Stimulated activated naive CD8-positive, alpha-beta T cell treated with anti-CD3 and anti-CD28 coated beads, Interleukin-15, Interleukin-2, amounts not matched to agents 100 U/mL and 50 U/mL, for 24 hours (primary cell): ENCODE measurements at regions not wholly inside any gene's neighbourhood (a gene's known extent, or its start where the extent isn't known, plus 50 kb on each side); places are given as distances from the start of the nearest gene placed in this dataset.
"Not testable (repeated sequence)": the region's sequence is repeated elsewhere in the genome, so short reads cannot be mapped to it uniquely, and the experiment has no call there.

Source experiments
- ATAC-seq: fragments of 150-1000 bp; cut with Tn5 transposase; one replicate; pipeline ENCODE4 v1.10.0; 2021
- DNase-seq: peaks from one replicate; pipeline ENCODE4 v3.0.0; 2021

DNA sequence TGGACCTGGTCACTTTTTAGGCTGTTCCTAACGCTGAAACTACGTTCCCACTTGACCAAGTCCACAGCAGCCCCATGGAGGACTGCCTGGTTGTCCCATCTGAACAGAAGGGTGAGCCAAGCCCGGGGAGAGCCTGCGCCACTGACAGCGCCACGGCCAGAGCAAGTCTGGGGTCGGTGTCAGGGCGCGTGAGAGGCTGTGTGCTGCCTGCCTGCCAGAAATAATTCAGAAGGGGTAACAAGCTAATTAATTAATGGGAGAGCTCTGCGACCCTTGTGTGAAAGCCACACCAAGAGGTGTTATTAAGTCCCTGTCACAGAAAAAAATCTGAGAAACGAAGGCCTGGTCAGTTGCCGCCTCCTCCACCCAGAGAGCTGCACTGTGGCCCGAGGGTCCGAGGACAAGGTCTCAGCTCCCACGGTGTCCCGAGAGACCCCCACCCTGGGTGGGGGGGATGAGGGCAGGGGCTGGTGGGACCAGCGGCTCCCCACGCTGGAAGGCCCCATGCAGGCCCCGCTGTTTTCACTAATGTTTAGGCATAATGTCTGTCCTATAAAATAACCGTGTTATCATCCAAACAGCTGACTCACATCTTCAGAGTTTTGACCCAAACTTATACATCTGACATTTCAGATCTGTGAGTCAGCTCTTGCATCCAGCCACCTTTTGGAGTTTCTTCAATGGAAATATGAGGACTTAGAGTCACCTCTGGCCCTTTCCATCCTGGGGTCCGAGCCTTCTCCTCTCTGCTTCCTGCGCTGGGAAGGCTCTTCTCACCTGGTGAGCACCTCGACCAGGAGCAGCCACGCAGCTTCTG, 58.5 kb downstream of the DLL1 start:
- ATAC-seq, result no peak

DNA sequence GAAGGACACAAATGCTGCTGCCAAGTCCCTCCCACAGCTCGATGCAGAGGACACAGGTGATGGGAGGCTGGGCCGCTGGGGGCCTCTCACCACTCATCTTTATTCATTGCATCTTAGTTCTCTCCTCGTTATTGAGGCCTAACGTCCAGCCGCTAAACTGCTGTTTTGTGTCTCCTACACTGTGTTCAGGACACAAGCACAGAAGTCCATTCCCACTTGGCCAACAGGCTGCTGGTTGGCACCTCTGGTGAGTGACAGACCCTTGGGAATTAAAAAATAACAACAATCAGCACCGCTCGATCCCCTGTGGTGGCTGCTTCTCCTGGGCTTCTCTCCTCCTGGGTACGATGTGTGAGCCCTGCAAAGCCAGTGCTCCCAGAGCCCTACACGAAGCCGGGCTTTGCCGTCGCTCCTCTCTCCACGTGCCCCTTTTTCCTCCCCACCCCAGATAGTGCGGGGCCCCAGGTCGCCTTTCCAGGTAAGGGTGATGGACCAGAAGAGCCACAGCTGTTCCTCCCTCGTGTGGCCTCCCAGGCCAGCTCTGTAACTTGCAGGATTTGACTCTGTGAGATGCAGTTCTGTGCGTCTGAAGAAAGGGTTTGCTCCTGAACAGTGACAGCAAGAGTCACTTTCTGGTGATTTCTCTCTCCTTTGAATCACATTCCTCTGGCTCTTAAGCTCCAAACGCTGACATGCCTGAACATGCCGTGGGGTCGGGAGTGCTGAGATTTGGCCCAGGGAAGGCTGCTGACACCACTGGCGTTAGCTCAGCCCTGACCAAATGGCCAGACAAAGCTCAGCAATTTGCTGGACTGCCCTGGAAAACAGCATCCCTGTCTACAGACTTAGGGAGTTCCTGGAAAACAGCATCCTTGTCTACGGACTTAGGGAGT, 59.3 kb downstream of the DLL1 start:
- DNase-seq, result no peak
- ATAC-seq, result peak; percentile 16

More for the DNA sequence above, 58.5 kb downstream of the DLL1 start:
- DNase-seq, result no peak

DNA sequence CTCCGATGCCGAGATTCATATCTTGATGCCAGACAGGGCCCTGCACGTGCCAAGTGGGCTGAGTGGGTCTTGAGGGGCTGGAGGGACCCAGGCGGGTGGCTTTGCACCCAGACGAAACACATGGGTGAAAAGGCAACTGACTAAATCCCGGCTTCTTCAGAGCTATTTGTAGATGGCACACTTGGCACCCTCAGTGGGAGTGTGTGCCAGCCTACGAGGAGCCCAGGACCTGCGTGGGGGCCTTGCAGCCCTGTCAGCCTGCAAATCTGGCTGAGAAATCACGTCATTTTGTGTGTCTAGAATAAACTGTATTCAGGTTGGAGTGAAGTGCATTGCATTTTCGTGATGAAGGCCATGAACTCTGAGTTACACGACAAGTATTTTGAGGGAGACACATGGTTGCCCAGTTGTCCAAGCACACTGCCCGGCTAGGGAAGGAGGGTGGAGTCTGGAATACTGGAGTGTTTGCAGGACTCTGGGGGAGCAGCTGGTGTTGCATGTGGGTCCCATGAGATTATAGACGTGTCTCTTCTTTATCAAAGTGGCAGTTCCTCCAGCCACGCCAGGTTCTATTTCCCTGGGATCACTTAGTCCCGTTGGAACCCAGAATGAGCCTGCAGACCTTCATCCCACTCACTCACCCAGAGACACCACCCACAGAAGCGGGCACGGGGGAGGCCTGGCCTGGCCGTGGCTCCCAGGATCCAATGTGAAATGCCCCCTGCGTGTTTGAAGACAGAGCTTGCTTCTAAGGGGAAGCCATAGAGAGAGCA, 60.2 kb downstream of the DLL1 start:
- no peak for ATAC-seq

DNA sequence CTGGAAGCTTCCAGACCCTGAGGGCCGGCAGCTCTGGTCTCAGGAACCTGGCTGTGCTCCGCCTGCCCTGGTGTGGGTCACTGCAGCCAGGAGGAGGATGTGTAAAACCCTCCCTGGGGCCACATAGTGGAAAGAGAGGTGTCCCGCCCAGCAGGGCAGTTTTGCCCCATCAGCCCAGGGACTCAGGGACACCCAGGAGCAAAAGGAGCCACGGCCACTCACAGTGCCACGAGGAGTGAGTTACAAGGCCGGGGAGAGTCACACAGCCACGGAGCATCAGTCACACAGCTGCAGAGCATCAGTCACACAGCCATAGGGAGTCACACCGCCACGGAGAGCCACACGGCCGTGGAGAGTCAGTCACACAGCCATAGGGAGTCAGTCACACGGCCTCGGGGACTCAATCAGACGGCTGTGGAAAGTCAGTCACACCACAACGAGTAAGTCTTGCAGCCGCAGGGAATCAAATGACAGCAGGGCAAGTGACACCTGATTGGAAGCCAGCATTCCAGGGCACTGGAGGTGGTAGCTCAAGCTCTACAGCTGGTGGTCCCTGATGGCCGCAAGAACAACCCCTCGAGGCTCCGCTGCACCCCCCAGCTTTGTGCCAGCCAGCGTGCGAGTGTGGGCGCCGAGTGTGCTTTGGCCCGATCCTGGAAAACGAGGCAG, 60.9 kb downstream of the DLL1 start:
- DNase-seq (no peak), ATAC-seq (no peak)

More for the DNA sequence above, 60.2 kb downstream of the DLL1 start:
- no peak for DNase-seq

DNA sequence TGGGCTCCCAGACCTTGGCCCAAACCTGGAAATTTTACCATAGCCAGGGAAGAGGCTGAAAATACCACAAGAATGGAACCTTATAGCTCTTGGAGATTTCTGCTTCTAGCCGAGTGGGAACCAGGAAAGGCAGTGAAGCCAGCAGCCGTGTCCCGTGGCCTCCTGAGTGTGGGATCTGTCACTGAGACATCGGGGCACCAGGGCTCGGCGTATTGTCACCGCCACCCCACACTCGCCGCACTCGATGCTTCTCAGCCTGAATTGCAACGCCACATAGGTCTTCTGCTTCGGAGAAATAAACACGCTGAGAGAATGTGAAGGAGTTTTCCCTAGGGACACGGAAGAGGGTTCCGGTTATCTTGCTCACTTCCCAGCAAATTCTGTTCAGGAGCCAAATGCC, 61.5 kb downstream of the DLL1 start:
- DNase-seq (no peak), ATAC-seq (no peak)

DNA sequence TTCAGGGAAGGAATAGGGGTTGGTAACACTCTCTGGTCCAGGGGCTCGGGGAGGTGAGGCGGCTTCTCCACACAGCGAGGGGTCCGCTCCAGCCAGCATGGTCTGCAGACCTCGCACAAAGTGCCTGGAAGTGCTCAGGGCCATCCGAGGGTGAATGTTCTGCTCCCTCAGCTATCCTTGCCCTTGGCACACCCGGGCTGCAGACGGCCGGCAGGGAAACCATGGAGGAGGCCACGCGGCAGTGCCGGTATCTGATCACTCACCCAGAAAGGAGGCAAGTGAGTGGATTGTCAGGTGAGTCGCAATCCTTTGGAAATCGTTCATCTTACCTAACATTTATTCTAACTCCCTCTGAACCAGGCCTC, 62.0 kb downstream of the DLL1 start:
- DNase-seq (no peak), ATAC-seq (no peak)

DNA sequence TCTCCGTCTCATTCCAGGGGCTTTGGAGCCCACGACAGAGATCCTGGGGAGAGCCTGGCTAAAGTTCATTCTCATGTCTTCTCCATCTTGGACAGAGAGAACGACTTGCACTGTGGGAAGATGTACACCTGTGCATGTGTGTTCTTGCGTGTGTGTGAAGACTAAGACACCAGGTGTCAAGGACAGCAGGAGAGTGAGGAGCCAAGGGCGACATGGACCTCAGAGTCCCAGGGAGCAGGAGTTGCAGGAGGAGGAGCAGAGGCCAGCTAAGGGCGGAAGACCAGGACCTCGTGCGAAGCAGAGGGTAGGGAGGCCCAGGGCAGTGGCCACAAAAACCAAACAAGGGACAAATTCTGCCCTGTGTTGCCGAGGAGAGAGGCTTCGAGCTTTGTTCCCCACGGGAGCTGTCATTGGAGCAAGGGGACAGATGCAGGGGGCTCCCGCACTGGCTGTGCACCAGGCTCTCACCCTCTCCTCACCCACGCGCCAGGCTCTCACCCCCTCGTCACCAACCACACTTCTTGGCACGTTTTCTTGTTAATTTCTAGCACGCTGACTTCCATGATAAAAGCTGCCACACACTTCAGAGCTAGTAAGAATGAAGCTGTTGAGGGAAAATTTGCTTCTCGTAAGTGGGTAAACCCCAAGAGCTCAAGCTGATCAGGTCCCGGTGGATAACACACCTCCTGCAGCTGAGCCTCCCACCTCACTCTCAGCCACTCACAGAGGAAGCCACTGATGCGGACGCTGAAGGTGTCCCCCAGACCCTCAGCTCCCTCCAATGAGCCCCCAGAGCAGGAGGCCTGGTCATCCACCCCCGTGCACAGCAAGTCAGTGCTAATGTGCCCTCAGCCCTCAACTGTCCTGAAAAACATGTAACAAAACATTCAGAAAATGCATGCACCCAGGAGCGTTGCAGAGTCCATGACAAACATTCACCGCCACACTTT, 62.6 kb downstream of the DLL1 start:
- no peak for ATAC-seq
- DNase-seq, result no peak

DNA sequence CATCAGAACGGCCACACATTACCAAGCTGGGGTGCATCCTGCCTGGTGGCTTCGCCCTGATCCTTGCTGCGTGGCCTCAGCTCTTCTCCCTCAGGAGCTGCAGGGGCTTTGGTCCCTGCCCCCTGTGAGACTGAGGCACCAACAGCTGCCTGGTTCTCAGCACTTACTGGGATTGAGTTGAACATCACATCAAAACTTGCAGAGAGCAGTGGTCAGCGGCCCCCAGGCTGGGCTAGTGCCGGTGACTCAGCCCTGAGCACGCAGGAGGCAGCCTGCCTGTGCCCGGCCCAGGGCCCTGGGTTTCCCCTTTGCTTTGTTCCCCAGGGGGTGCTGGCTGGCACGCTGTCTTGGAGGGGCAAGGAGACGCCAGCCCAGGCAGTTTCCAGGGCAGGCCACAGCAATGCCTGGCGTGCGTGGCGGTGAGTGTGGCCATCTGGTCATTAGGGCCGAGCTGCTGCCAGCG, 63.3 kb downstream of the DLL1 start:
- DNase-seq, result no peak
- no peak for ATAC-seq

DNA sequence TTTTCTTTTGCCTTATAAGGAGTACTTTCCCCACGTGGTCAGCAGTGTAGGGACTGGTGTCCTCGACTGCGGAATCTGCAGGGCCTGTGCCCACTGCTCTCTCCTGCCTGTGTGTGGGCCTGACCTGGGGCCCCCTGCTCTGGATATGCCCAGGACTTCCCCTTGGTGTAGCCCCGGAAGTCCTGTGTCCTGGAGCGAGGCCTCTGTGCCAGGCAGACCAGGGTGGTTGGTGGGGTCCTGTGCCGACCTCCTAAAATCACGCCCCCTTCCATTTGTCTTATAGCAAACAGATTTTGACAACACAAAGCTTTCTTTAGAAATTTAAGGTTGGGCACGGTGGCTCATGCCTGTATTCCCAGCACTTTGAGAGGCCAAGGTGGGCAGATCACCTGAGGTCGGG, 64.2 kb downstream of the DLL1 start:
- DNase-seq (no peak), ATAC-seq (no peak)

DNA sequence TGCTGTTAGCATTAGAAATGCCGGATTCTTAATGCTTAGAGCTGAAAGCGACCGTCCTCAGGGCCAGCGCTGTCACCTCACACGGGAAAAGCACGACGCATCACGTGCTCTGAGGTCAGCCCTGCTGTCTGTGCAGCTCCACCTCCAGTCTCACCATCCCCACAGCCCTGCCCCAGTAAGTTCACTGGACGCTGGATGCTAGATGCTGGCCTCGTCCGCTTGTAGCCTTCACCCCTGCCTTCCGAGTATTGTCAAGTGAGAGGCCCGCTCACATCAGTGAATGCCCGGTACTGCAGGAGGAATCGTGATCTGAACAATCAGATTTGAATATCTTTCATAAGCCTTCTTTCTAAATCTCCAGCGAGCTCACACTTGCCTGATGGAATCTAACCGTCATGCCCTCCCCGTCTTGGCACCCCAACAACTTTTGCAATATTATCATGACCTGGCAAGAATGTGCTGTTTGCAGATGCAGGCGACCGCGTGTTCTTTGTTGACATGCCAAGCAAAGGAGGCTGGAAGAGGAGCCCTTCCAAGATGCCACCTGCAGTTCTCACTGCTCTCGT, 64.9 kb downstream of the DLL1 start:
- DNase-seq, result no peak
- no peak for ATAC-seq

DNA sequence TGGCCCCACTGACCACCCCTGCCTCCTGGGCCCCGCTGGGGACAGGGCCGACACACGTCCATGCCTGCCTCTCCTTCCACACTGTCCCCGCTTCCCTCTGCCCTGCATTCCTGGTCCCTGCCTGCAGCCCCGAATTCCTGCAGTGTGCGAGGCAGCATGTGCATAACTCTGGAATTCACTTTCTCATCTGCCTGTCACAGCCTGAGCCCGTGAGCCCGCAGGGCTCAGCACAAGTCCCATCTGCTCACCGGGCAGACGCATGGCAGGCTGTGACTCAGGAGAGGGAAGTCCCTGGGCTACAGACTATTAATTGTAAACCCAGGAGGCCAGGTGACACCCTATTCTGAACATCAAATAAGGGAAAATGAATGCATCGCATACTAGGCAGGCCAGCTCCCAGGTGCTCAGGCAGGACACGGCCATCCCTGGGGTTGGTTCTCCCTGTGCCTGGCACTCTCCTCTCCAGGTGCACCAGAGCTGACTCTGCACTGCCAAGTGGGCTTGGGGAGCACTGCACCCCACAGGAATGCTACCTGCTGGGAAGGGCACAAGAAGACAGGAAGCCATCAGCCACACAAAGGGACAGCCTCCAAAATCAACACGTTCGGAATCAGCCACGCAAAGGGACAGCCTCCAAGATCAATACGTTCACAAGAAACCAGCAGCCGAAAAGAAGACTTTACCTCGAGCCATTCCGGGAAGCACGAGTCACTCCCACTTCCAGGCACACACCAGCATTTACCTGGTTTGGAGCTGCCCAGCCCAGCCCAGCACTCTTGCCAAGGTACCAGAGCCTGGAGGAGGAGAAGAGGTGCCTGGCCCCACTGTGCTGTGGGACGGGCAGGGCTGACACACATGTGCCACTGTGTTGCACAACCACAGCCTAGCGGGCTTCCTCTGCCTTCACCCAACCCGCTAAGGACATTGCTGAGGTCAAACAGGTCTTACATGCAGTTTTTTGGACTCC, 65.9 kb downstream of the DLL1 start:
- DNase-seq (no peak), ATAC-seq (no peak)

DNA sequence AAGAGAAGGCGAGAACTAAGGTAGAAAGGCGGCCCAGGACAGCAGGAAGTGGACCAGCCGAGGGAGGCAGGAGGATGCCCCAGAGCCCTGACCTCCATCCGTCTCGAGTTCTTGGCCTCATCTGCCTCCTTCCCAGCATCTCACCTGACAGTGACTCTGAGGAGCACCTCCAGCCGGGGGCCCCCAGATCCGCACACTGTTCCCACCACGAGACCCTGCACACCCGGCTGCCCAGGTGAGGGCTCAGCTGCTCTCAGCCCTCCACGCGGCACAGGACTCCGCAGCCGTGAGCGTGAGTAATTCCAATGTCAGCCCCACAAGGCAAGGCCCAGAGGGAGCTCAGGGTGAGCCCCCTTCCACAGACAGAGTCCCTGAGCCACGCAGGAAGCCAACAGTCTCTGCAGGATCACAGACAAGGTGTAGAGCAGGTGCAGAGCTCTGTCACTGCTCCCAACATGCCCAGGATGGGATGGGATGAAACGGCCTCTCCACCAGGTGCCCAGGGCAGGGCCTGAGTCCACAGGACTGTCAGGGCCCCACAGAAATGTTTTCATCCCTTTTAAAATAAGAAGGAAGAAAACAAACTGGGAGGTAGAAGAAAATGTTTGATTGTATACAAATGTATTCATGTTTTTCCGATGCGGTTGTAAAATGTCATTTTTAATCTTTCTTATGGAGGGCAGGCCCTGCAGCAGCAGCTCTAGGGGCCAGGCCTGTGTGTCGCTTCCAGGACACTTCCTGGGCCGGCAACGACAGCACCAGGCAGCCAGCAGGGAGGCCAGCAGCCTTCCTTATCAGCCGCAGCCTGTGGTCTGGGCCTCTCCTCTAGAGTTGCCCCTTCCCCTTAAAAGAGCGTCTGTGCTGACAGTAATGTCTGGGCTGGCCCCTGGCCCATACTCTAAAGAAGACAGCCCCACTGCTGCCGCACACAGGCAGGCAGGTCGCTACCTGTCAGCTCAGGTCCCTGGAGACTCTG, 66.9 kb downstream of the DLL1 start:
- ATAC-seq, result no peak
- DNase-seq, result no peak

DNA sequence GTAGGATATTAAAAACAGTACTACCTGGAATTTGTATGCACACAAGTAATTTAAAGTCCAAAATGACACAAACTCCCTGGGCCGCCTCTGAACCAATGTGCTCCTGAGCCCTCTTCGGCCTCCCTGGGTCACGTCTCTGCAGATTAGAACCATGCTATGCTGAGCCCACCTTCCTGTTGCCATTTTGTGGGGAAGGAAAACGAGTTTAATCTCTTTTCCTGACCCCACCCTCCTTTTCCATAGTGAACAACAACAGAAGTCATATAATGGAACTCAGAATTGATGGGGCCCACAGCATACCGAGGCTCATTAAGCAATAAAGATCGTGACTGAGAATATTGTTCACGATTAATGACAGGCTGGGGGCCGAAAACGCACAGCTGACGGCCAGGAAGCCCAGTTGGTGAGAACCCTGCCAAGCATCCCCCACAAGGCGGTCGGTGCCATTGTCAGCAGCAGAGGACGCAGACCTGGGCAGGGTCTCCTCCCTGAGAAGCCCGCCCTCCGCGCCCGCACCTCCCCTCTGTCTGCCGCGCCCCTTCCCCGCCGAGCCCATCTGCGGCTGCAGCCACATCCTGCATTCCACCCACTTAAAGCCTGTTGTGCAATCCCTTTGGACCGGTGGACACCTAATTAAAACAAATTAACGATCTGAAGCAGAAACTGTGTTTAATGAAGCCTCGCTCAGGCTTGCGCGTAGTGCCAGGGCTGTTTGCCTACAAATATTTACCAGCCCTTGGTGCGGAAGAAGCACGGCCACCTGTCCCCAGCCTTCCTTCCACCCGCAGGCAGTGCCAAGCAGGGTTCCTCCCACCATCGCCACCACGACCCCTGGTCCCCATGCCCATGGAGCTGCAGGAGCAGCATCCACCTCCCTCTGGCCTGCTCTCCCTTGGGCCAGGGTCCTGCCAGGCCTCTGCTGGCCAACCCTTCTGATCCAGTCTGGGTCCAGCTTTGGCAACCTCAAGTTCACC, 68.1 kb downstream of the DLL1 start:
- ATAC-seq, result peak; percentile 26

DNA sequence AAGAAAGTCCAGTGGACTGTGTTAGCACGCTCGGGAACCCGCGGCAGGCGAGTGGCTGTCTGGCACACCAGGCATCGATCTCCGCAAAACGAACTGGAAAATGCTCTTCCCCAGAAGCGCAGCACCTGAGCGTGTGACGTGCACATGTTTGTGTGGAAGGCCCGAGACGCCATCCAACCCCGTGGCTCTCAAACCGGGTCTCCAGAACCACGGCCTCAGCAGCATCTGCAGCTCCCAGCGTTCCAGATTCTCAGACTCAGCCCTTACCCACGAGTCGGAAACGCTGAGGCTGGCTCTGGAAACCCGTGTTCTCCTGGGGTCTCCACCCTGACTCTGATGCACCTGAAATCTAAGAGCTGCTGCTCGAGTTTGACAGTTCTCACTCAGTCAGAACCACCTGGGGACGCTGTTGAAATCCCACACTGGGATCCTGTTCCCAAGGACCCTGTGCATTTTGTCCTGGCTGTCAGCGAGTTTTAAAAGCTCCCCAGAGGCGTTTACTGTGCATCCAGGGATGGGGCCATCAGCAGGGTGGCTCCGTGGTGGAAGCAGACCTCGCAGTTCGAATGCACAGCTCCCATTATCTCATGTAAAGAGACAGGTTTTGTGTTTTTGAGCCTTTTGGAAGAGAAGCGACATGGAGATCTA, 69.0 kb downstream of the DLL1 start:
- no peak for ATAC-seq
- DNase-seq, result no peak

More for the DNA sequence above, 68.1 kb downstream of the DLL1 start:
- peak; percentile 18 for DNase-seq

DNA sequence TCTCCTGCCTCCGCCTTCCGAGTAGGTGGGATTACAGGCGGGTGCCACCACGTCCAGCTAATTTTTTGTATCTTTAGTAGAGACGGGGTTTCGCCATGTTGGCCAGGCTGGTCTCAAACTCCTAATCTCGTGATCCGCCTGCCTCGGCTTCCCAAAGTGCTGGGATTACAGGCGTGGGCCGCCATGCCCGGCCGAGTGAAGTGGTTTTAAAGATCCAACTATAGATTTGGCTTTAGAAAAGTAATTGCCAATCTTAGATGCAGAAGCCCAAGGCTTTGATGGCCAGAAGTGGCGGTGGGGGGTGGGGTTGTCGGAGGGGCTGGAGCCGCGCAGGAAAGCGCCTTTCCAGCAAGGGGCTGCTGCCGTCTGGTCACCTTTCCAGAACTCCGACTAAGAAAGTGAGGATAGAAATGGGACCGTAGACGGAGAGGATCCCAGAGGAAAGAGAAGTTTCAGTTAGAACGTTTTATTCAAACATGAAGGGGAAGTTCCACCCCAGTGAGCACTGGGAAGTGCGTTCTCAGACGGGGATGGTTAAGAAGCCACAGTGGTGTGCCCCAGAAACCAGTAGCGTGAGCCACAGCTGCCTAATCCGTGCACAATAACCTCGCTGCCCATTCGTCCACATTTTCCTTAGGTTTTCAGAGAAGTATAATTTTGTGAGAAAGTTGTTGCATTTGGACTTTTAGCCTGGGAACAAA, 69.7 kb downstream of the DLL1 start:
- DNase-seq, result no peak
- ATAC-seq, result no peak

DNA sequence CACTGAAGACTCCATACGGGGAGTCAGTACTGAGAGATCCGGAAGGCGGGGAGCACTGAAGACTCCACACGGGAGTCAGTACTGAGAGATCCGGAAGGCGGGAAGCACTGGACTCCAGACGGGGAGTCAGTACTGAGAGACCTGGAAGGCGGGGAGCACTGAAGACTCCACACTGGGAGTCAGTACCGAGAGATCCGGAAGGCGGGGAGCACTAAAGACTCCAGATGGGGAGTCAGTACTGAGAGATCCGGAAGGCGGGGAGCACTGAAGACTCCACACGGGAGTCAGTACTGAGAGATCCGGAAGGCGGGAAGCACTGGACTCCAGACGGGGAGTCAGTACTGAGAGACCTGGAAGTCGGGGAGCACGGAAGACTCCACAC, 77.2 kb downstream of the DLL1 start:
- not testable (repeated sequence) for DNase-seq, ATAC-seq
